NCI-H2171 treated with DMSO at 0.1 percent for 48 hours (cell line): ENCODE measurements at regions not wholly inside any gene's neighbourhood (a gene's known extent, or its start where the extent isn't known, plus 50 kb on each side); places are given as distances from the start of the nearest gene placed in this dataset.
"Not testable (repeated sequence)": the region's sequence is repeated elsewhere in the genome, so short reads cannot be mapped to it uniquely, and the experiment has no call there.

Source experiments
- DNase-seq: peaks from one replicate; lab custom pipeline; 2025; lab: John Stamatoyannopoulos, UW

DNA sequence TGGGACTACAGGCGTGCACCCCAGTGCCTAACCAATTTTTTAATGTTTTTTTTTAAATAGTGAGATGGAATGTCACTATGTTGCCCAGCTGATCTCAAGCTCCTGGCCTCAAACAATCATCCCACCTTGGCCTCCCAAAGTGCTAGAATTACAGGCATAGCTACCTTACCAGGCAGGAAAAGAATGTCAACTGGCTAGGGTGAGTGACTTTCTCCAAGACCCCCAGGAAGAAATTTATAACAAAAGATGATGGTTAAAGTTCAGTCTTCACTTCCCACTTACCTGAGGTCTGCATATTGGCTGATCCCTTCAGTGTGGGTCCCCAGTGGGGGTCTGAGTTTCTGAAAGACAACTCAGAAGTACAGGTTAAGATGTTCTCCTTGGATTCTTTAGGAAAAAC, 893.0 kb downstream of the UQCRFS1 start:
- no peak for DNase-seq

DNA sequence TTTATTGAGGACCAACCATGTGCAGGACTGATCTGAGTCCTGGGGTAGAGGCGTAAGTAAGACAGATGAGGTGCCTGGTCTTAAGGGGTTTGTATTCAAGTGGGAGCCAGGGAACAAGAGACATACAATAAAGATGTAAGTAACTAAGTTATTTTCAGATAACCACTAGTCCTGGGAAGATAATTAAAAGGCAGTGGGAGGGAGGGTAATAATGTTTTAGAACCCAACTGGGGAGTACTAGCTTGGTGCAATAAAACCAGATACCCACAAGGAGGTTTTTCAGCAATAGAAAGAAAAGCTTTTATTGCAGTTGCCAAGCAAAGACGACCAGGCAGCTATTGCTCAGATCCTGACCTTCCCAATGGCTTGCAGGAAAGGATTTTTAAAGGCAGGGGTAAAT, 893.7 kb downstream of the UQCRFS1 start:
- DNase-seq: no peak

DNA sequence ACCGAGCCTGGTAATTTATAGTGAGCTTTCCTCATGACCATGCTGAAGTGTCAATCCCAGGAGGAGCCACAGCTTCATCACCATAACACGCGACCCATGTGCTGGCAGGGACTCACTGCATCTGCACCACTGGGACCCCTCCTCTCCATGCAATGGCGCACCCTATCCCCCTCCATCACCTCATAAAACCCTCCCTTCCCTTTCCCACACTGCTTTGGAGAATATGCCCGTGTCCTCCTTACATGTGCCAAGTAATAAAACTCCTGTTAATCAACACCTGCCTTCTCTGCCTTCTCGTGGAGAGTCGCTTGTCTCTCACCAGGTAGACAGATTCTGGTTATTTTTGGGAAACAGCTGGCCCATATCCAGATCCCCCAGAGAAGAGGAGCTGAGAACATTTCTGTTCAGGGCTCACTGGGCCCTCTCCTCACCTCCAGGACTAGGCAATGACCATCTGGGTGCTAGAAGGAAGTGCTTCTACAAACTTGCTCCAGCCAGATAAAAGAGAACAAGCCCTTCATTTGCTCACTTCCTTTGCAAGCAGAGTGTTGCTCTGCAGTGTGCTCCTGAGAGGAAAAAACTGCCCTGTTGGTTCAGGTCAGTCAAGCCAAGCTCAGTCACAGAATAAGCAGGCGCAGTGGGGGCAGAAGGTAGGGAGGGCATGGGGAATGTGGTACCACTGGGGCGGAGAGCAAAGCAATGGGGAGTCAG, 894.3 kb downstream of the UQCRFS1 start:
- DNase-seq: no peak

GRCh38 chr19:28316464-28316863, 896.5 kb downstream of the UQCRFS1 start:
- DNase-seq: peak; percentile 14

DNA sequence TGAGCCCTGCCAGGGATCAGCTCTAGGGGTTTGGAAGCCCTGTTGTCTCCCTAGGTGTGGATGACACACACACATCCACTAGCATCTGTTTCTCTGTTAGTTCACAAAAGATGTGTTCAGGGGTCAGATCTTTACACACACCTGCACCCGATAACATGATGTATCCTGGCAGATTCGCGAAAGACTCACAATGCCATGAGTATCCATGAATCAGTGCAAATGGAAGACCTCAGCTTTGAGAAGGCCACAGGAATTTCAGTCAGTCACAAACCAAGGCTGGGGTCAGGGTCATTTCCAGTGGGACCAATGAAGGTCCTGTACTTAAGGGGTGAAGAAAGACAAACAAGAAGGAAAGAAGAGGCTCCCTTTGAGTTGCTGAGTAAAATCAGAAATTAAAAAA, 898.2 kb downstream of the UQCRFS1 start:
- DNase-seq: no peak

DNA sequence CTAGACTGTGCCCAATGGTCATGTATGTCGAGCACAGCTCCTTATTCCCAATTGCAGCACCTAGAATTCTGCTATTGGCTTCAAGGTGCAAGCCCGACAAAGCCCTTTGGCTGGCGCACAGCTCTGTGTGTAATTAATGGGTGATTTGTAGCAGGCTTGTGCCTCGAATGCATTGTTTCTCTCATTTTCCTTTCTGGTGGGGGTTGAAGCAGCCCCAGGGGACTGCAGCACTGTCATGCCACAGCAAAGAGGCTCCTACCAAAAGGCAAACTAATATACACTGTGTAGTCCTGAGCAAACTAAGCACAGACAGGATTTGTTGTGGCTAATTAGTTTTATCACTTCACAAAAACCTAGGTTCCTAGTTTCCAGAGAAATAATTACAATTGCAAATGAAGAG, 898.7 kb downstream of the UQCRFS1 start:
- no peak for DNase-seq

DNA sequence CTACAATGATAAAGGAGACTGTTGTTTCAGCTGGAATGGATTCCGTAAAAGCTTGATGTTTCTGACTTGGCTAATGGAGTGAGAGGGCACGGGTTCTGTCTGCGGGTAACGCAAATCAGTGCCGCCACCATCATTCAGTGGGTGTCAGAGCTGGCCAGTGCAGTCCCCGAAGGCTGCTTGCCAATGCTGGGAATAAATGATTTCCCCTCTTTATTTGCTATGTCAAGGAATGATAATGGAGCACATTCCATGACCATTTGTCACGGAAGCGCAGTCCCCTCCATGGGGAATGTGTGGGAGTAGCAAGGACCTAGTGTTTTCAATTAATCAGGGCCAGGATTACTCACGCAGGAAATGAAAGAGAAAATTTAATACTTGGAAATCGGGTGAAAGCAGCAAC, 899.3 kb downstream of the UQCRFS1 start:
- no peak for DNase-seq

DNA sequence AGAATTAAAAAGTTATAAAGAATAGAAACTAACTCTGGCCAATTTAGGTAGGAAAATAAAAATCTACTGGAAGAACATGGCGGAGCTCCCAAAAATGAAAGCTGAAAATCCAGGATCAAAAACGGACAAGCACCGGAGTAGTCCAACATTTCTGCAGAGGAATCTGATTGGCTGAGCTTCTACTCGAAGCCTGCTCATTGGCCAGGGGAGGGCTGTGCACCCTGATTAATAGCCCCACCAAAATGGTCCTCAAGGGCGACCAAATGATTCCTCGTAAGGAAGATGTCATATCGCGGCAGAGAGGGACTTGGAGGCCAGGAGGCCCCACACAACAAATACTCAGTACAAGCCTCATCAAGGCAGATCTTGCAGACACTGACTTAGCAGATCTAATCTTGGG, 900.7 kb downstream of the UQCRFS1 start:
- DNase-seq: no peak

DNA sequence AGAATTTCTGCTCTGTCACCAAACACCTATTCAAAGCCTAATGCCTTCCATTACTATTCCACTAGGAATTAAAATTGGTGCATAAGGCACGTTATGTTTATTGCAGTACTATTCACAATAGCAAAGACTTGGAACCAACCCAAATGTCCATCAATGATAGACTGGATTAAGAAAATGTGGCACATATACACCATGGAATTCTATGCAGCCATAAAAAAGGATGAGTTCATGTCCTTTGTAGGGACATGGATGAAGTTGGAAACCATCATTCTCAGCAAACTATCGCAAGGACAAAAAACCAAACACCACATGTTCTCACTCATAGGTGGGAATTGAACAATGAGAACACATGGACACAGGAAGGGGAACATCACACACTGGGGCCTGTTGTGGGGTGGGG, 902.1 kb downstream of the UQCRFS1 start:
- not testable (repeated sequence) for DNase-seq

DNA sequence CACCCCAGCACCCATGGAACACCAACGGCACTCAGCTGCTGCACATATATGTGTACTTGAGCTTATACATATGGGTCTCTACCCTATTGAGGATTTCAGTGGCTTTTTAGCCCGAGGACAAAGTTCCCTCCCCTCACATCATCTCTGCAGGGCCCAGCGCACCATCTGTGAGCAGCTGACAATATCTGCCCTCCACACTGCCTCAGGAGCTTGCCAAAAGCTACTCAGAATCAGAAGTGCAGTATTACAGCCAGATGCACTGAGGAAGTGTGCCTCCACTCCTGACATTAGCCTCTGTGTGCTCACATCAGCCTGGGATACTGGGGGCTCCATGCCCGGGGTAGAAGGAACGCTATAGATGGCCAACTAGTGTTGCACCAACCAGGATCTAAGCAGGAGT, 903.9 kb downstream of the UQCRFS1 start:
- DNase-seq: no peak

GRCh38 chr19:28307963-28308362, 905.0 kb downstream of the UQCRFS1 start:
- no peak for DNase-seq

GRCh38 chr19:28307487-28307886, 905.5 kb downstream of the UQCRFS1 start:
- DNase-seq: no peak

DNA sequence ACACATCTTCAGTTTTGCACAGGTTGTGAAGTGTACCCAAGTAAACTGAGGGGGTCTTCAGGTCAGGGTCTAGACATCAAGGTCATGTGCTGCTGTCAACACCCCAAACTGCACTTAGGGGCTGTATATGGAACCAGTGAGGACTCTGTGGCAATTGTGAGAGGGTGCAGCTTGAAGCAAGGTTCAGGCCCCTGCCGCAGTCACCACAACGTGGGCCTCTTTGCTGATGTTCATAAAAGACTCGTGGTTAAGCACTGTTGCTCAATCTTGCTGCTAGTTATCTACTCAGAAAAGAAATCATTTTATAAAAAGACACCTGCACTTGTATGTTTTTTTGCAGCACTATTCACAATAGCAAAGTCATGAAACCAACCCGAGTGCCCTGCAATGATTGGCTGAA, 907.4 kb downstream of the UQCRFS1 start:
- DNase-seq: no peak

GRCh38 chr19:28303502-28303901, 909.4 kb downstream of the UQCRFS1 start:
- no peak for DNase-seq

DNA sequence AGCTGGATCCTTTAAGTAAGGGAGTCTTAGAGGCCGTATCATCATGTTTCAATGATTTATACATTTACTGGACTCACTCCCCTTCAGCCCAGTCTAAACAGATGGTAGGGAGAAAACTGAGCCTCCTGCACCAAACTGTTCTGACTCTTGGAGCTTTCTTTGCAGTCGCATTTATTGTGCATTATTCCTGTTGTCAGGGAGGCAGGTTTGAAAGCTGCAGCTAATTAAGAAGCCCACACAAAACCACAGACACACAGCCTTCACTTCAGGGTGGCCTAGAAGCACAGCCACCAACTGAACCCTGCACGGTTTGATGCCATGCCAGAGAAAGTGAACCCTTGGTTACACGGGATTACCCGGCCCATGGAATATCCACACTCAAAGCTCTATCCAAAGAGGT, 911.0 kb downstream of the UQCRFS1 start:
- DNase-seq: no peak

DNA sequence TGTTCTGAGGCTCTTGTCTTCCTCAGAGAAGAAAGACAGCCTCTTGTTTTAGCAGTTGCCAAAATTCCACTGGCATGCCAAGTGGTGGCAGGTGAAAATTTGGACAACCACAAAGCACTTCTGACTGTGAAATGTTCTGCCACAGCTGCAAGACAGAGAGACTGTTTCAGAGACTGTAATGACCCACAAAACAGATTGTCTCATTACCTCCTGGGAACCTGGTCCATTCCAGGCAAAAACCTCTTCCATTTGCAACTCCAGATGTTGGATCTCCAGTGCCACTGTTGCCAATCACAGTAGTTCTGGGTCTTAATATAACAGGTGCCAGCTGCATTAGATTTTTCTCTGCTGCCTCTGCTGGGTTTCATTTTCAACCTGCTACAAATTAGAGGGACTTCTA, 911.5 kb downstream of the UQCRFS1 start:
- no peak for DNase-seq

DNA sequence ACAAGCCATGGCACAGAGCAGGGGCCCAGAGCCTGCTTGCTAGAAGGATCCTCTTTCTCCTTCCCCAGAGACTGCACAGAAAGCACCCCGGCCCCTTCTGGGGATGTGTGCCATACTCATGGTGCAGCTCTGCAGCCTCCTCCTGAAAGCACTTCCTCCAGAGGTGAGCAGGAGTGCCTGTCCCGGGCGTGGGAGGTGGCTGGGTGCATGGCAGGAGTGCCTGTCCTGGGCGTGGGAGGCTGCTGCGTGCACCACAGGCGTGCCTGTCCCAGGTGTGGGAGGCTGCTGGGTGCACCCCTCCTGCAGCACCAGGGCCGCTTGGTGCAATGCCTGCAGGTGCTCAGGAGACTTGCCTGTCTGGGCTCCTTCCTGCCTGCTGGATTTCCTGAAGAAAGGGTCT, 913.3 kb downstream of the UQCRFS1 start:
- DNase-seq: no peak

DNA sequence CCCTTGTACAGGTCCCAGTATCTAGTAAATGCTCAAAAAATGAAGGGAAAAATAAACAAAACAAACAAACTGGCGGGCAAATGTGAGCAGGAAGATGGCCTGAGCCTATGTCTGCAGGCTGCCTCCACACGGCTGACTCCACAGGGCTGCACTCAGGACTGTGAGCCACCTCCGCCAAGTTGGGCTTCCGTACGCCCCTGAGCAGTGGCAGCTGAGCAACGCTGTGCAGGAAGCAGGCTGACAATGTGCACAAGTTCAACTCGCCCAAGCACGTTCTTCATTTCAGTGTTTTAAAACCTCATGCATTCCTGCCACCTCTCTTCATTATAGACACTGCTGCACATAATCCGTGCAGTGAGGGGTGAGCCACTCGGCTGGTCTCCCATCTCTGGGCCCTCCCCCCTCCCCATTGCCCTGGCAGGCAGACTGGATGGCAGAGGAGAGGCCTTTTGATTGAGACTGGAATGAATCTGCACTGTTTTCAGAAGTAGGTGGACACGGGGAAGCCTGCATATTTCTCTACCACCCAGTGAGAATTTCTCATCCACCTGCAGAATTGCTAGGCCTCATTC, 915.3 kb downstream of the UQCRFS1 start:
- DNase-seq: no peak

DNA sequence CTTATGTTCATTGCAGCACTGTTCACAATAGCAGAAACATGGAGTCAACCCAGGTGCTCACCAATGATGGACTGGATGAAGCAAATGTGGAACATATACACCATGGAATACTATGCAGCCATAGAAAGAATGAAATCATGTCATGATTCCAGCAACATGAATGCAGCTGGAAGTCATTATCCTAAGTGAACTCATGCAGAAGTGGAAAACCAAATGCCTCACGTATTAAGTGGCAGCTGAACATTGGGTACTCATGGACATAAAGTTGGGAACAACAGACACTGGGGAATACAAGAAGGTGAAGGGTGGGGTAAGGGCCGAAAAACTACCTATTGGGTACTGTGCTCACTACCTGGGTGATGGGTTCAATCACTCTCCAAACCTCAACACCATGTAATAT, 915.9 kb downstream of the UQCRFS1 start:
- no peak for DNase-seq

DNA sequence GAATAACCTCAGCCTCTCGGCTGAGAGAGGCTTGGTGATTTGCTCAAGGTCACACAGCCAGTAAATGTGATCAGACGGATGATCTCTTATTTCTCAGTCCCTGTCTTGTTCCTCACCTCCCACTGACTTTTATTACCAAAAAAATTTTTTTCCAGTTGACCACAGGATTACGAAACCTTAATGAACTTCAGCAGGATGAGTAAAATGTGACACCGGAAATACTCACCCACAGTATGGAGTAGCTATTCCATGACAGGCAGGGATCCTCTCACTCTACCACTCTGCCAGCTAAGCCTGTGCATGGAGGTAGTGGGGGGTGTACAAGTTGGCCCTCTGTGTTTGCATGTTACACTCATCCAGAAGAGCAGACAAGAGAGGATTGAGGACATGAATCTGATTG, 916.4 kb downstream of the UQCRFS1 start:
- DNase-seq: no peak

GRCh38 chr19:28294975-28295374, 918.0 kb downstream of the UQCRFS1 start:
- DNase-seq: not testable (repeated sequence)

DNA sequence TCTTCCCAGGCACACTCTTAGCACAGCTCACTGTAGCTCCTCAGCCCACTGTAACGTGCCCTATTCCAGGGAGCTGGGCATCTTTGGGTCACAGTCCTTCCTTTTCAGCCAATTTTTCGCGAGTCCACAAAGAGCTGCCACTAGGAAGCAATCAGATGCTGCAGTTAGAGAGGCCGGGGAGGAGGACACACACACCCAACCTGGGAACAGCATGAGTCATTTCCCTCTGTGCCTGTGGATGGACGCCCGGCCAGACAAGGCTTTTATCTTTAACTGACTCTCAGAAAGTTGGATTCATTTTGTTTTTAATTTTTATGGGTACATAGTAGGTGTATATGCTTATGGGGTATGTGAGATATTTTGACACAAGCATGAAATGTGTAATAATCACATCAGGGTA, 918.6 kb downstream of the UQCRFS1 start:
- no peak for DNase-seq

- DNase-seq: no peak
Observed at GRCh38 chr19:28293685-28294084, 919.3 kb downstream of the UQCRFS1 start.

- no peak for DNase-seq
Observed at GRCh38 chr19:28292822-28293500, 920.0 kb downstream of the UQCRFS1 start.
